HCT116 (cell line): ENCODE measurements at regions not wholly inside any gene's neighbourhood (a gene's known extent, or its start where the extent isn't known, plus 50 kb on each side); places are given as distances from the start of the nearest gene placed in this dataset.

Experiments
- ATAC-seq: fragments of 200-7000 bp; cut with Tn5 transposase; 2 replicates; pipeline ENCODE4 v1.9.1; 2020; ENCODE audit warnings: mild to moderate bottlenecking, moderate library complexity
- BruUV-seq: library from RNA; stranded (reverse); fragments of 400-500 nt; replicated peaks from 2 replicates; lab custom pipeline; 2021; lab: Mats Ljungman, UMichigan
- CTCF ChIA-PET: fragments of 300-600 bp; sonication (Branson Sonifier 250); formaldehyde crosslinking; loops from one replicate; lab custom pipeline; 2021; ENCODE audit warnings: antibody characterized with exemption; lab: Charles Lee
- POLR2A ChIA-PET: fragments of 300-600, 350-600 bp; sonication (Branson Sonifier 250); formaldehyde crosslinking; loops from one replicate; lab custom pipeline; 2021; ENCODE audit warnings: antibody characterized with exemption; lab: Charles Lee
- RAD21 ChIA-PET, 2 experiments: fragments of 300-600 bp; sonication (Branson Sonifier 250); formaldehyde crosslinking; loops; one replicate each; lab custom pipeline; 2023; ENCODE audit warnings: low total read pairs in 2 of 2; ENCODE audit not compliant: uncharacterized antibody in 2 of 2, unreplicated experiment in 2 of 2, low non-redundant PET in 1 of 2; lab: Charles Lee
- DNase-seq: peaks from one replicate; pipeline ENCODE4 v3.0.0-alpha.2; 2010; ENCODE audit warnings: low read depth, low spot score
- H2AFZ ChIP-seq: fragments of 200-600 bp; shearing (Covaris generic), sonication (generic); 2 replicates; pipeline ENCODE4 v1.6.1; 2017; ENCODE audit warnings: low read depth, mixed run types, mixed read lengths, antibody characterized with exemption, low read length; ENCODE audit not compliant: poor library complexity, severe bottlenecking
- H3K27ac ChIP-seq: 2 replicates; pipeline ENCODE4 v1.5.1; 2012; ENCODE audit warnings: low read depth, low read length
- H3K27me3 ChIP-seq: fragments of 200-600 bp; sonication (generic); 2 replicates; pipeline ENCODE4 v1.6.1; 2016; ENCODE audit warnings: mixed run types, low read length, mixed read lengths; ENCODE audit not compliant: insufficient read depth
- H3K36me3 ChIP-seq, 2 experiments: fragments of 200-500 bp in 1 of 2; fragments of 200-600 bp in 1 of 2; sonication (Bioruptor generic) in 1 of 2; sonication (generic) in 1 of 2; 2 replicates each; pipeline versions ENCODE4 v1.5.1 to v1.6.1; 2014 to 2016; ENCODE audit warnings: low read length in 2 of 2, inconsistent platforms in 1 of 2, mixed read lengths in 1 of 2, mixed run types in 1 of 2; ENCODE audit not compliant: insufficient read depth in 2 of 2, control insufficient read depth in 1 of 2
- H3K4me1 ChIP-seq, 2 experiments: fragments of 200-600 bp in 1 of 2; sonication (generic) in 1 of 2; 2 replicates each; pipeline versions ENCODE4 v1.5.1 to v1.6.1; 2012 to 2017; ENCODE audit warnings: low read length in 2 of 2, inconsistent platforms in 1 of 2, mild to moderate bottlenecking in 1 of 2, mixed read lengths in 1 of 2, mixed run types in 1 of 2, moderate library complexity in 1 of 2; ENCODE audit not compliant: insufficient read depth in 2 of 2, control insufficient read depth in 1 of 2
- H3K4me2 ChIP-seq: fragments of 200-600 bp; sonication (generic); 2 replicates; pipeline ENCODE4 v1.6.1; 2017; ENCODE audit warnings: mixed run types, low read length, mixed read lengths
- H3K4me3 ChIP-seq, 2 experiments: fragments of 200-600 bp in 1 of 2; sonication (generic) in 1 of 2; replicated peaks in 1 of 2; 2 replicates each; pipeline ENCODE4 v1.5.1; 2011 to 2016; ENCODE audit warnings: low read length in 2 of 2, control low read depth in 1 of 2, low read depth in 1 of 2, mild to moderate bottlenecking in 1 of 2, mixed read lengths in 1 of 2, mixed run types in 1 of 2
- H3K79me2 ChIP-seq: fragments of 200-600 bp; sonication (generic); 2 replicates; pipeline ENCODE4 v1.6.1; 2017; ENCODE audit warnings: mild to moderate bottlenecking, mixed run types, low read length, moderate library complexity, mixed read lengths; ENCODE audit not compliant: insufficient read depth
- H3K9ac ChIP-seq: fragments of 200-600 bp; sonication (generic); 2 replicates; pipeline ENCODE4 v1.6.1; 2016; ENCODE audit warnings: low read length, mixed read lengths
- H3K9me2 ChIP-seq: fragments of 200-600 bp; sonication (generic), shearing (Covaris generic); 2 replicates; pipeline ENCODE4 v1.6.1; 2017; ENCODE audit warnings: mixed run types, mild to moderate bottlenecking, moderate library complexity; ENCODE audit not compliant: insufficient read depth
- H3K9me3 ChIP-seq, 2 experiments: fragments of 200-500 bp in 1 of 2; fragments of 200-600 bp in 1 of 2; sonication (Bioruptor generic) in 1 of 2; sonication (generic) in 1 of 2; 2 replicates each; pipeline ENCODE4 v1.6.1; 2014 to 2017; ENCODE audit warnings: low read length in 2 of 2, mixed read lengths in 2 of 2, inconsistent platforms in 1 of 2, low read depth in 1 of 2, mild to moderate bottlenecking in 1 of 2, mixed run types in 1 of 2, moderate library complexity in 1 of 2; ENCODE audit not compliant: control insufficient read depth in 1 of 2, insufficient read depth in 1 of 2
- H4K20me1 ChIP-seq: fragments of 200-600 bp; sonication (generic), shearing (Covaris generic); 2 replicates; pipeline ENCODE4 v1.6.1; 2017; ENCODE audit warnings: mixed run types, mild to moderate bottlenecking, moderate library complexity; ENCODE audit not compliant: insufficient read depth
- CBX3 ChIP-seq: IDR thresholded peaks from 2 replicates; pipeline ENCODE4 v1.6.1; 2012; ENCODE audit warnings: low read depth
- CEBPB ChIP-seq: IDR thresholded peaks from 2 replicates; pipeline ENCODE4 v1.6.1; 2012; ENCODE audit warnings: low read depth
- CTCF ChIP-seq, 3 experiments: fragments of 200-600 bp in 1 of 3; sonication (generic) in 1 of 3; IDR thresholded peaks in 2 of 3; conservative IDR thresholded peaks in 1 of 3; 2 replicates each; pipeline ENCODE4 v1.5.1; 2012 to 2017; ENCODE audit warnings: low read depth in 2 of 3, low read length in 2 of 3, antibody characterized with exemption in 1 of 3, borderline replicate concordance in 1 of 3, control low read depth in 1 of 3, mild to moderate bottlenecking in 1 of 3, mixed read lengths in 1 of 3, mixed run types in 1 of 3, moderate library complexity in 1 of 3; ENCODE audit not compliant: insufficient read depth in 1 of 3
- EGR1 ChIP-seq: IDR thresholded peaks from 2 replicates; pipeline ENCODE4 v1.6.1; 2012; ENCODE audit warnings: low read depth
- FOSL1 ChIP-seq: IDR thresholded peaks from 2 replicates; pipeline ENCODE4 v1.6.1; 2012; ENCODE audit warnings: low read depth
- JUND ChIP-seq: IDR thresholded peaks from 2 replicates; pipeline ENCODE4 v1.6.1; 2012
- POLR2A ChIP-seq: IDR thresholded peaks from 2 replicates; pipeline ENCODE4 v1.7.0; 2011; ENCODE audit warnings: borderline replicate concordance; ENCODE audit not compliant: insufficient read depth, insufficient read length; ENCODE audit errors: extremely low read depth
- RAD21 ChIP-seq: IDR thresholded peaks from 2 replicates; pipeline ENCODE4 v1.6.1; 2012; ENCODE audit warnings: low read depth, mild to moderate bottlenecking
- SP1 ChIP-seq: IDR thresholded peaks from 2 replicates; pipeline ENCODE4 v1.6.1; 2012; ENCODE audit warnings: low read depth
- SRF ChIP-seq: IDR thresholded peaks from 2 replicates; pipeline ENCODE4 v1.6.1; 2012; ENCODE audit warnings: low read depth
- TCF7L2 ChIP-seq: IDR thresholded peaks from 2 replicates; pipeline ENCODE4 v1.7.0; 2011; ENCODE audit warnings: borderline replicate concordance, inconsistent platforms; ENCODE audit not compliant: insufficient read depth, insufficient read length; ENCODE audit errors: extremely low read depth
- YY1 ChIP-seq: IDR thresholded peaks from 2 replicates; pipeline ENCODE4 v1.6.1; 2011; ENCODE audit warnings: low read length, low read depth, moderate library complexity, mild to moderate bottlenecking; ENCODE audit not compliant: insufficient replicate concordance; ENCODE audit errors: extremely low read depth
- ZFX ChIP-seq: fragments of 450-650 bp; IDR thresholded peaks from 2 replicates; pipeline ENCODE4 v1.6.1; 2017
- intact Hi-C: fragments of 100-400 bp; cut with micrococcal nuclease; formaldehyde crosslinking; loops from 2 replicates; pipeline ENCODE4 v1.10.0; 2022
- TF ChIP-seq, protein P1 (sequence below): IDR thresholded peaks from 2 replicates; pipeline ENCODE4 v1.6.1; 2012; ENCODE audit warnings: low read depth

DNA sequence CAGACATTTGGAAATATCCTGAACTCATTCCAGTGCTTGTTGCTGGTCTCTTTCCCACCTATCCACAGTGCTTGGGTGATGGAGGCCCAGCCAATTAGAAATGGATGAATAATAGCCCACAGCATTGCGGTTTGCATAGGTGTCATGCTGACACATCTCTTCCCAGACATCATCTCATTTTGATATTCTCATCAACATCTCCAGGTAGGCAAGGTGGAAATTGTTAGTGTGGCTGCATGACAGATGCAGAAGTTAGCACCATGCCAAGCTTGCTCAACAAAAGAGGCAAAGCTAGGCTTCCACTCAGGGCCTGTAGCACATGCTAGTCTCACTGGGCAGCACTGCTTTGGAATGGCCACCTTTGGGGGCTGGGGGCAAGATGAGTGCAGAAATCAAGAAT, 1118.9 kb downstream of the VRK1 start:
- Histone ChIP-seq H3K27me3 (no peaks in the 10 kb centered on the region), H3K36me3 (no peaks in the 10 kb centered on the region), H3K4me2 (no peak overlapping the region), H3K9me2 (no peaks in the 10 kb centered on the region), H3K9ac (no peak overlapping the region), H2AFZ (no peak overlapping the region), H3K9me3 (no peaks in the 10 kb centered on the region)
- no TSS peak for BruUV-seq
- no peak for ATAC-seq
- RAD21 ChIA-PET, result no interaction called here
- intact Hi-C loops, result no loop called here
- DNase-seq, result no peak
- TF ChIP-seq ZFX (no peak), SRF (no peak), TCF7L2 (no peak), FOSL1 (no peak), SP1 (no peak), RAD21 (no peak), JUND (no peak), CTCF (IDR thresholded peaks at IDR 0.05 in 2 of 3, conservative IDR thresholded peaks at IDR 0.05 in 1 of 3; ENCODE audit: borderline replicate concordance in 1 of 3, insufficient read depth in 1 of 3, low read depth in 2 of 3, low read length in 2 of 3) (no peak), CEBPB (no peak), CBX3 (no peak), POLR2A (no peak), YY1 (no peak), EGR1 (no peak)
- TF ChIP-seq, protein P1, sequence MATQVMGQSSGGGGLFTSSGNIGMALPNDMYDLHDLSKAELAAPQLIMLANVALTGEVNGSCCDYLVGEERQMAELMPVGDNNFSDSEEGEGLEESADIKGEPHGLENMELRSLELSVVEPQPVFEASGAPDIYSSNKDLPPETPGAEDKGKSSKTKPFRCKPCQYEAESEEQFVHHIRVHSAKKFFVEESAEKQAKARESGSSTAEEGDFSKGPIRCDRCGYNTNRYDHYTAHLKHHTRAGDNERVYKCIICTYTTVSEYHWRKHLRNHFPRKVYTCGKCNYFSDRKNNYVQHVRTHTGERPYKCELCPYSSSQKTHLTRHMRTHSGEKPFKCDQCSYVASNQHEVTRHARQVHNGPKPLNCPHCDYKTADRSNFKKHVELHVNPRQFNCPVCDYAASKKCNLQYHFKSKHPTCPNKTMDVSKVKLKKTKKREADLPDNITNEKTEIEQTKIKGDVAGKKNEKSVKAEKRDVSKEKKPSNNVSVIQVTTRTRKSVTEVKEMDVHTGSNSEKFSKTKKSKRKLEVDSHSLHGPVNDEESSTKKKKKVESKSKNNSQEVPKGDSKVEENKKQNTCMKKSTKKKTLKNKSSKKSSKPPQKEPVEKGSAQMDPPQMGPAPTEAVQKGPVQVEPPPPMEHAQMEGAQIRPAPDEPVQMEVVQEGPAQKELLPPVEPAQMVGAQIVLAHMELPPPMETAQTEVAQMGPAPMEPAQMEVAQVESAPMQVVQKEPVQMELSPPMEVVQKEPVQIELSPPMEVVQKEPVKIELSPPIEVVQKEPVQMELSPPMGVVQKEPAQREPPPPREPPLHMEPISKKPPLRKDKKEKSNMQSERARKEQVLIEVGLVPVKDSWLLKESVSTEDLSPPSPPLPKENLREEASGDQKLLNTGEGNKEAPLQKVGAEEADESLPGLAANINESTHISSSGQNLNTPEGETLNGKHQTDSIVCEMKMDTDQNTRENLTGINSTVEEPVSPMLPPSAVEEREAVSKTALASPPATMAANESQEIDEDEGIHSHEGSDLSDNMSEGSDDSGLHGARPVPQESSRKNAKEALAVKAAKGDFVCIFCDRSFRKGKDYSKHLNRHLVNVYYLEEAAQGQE, result no peak
- TF ChIP-seq, all 23 proteins: peak for 0
- CTCF ChIA-PET, result no interaction called here
- Histone ChIP-seq H3K79me2 (no peaks in the 10 kb centered on the region), H3K27ac (no peak overlapping the region), H3K4me3 (no peak overlapping the region), H3K4me1 (no peaks in the 10 kb centered on the region), H4K20me1 (no peaks in the 10 kb centered on the region)
- POLR2A ChIA-PET, result no interaction called here
